GM18520 (cell line): ENCODE measurements at regions not wholly inside any gene's neighbourhood (a gene's known extent, or its start where the extent isn't known, plus 50 kb on each side); places are given as distances from the start of the nearest gene placed in this dataset.

ENCODE experiments used
- ATAC-seq: cut with Tn5 transposase; IDR thresholded peaks from one replicate; pipeline ENCODE4 v1.9.1; 2021; ENCODE audit not compliant: unreplicated experiment

DNA sequence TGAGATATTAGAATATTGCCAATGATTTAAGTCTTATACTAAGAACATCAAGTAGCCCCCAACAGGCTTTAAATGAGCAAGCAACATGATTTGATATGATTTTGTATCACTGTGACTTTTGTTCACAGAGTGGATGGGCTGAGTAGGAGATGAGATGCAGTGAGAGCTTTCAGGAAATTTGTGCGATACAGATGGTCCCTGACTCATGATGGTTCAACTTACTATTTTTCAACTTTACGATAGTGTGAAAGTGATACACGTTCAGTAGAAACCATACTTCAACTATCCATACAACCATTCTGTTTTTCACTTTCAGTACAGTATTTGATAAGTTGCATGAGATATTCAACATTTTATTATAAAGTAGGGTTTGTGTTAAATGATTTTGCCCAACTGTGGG lies 78.7 kb upstream of the NWD2 start:
- ATAC-seq, result no peak

DNA sequence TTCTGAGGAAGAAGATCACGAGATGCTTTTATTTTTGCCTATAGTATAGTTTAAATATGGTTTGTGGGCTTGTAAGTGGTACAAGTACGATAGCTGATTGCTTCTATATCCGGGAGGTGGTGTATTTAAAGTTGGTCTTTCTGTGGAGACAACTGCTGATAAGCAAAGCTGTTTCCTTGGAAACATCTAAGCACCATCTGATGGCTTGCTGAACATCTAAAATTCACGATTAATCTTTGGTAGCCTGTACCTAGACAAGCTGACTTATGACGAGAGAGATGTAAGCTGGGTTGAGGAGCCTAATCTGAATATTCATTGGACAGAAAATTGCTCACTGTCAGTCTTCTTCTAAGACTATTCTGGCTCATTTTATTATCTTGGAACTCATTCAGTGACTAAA lies 74.6 kb upstream of the NWD2 start:
- ATAC-seq, result no peak

DNA sequence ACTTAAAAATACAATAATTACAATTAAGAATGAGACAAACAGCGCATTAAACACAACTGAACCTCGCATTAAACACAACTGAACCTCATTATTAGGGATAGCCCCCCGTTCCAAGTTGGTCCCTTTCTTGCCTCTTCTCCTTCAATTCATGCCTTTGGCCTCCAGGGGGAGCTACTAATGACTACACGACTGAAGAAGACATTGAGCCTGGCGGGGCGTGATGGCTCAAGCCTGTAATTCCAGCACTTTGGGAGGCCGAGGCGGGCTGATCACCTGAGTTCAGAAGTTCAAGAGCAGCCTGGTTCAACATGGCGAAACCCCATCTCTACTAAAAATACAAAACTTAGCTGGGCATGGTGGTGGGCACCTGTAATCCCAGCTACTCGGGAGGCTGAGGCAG lies 56.4 kb upstream of the NWD2 start:
- ATAC-seq, result no peak
